ENCODE measurements at regions not wholly inside any gene's neighbourhood (a gene's known extent, or its start where the extent isn't known, plus 50 kb on each side); places are given as distances from the start of the nearest gene placed in this dataset.
"Not testable (repeated sequence)": the region's sequence is repeated elsewhere in the genome, so short reads cannot be mapped to it uniquely, and the experiment has no call there.

GRCh38 chr7:138397071-138397433, 63.0 kb upstream of the TRIM24 start:
- DNase-seq; H3K4me3 Mint-ChIP-seq; H3K9me3 Mint-ChIP-seq; H3K36me3 Mint-ChIP-seq (ENCODE audit: low read depth); H3K27me3 Mint-ChIP-seq (ENCODE audit: low read depth); H3K27ac Mint-ChIP-seq; intact Hi-C loops (cut with micrococcal nuclease); H3K4me1 Mint-ChIP-seq (ENCODE audit: low read depth); CTCF ChIA-PET: not testable (repeated sequence)

DNA sequence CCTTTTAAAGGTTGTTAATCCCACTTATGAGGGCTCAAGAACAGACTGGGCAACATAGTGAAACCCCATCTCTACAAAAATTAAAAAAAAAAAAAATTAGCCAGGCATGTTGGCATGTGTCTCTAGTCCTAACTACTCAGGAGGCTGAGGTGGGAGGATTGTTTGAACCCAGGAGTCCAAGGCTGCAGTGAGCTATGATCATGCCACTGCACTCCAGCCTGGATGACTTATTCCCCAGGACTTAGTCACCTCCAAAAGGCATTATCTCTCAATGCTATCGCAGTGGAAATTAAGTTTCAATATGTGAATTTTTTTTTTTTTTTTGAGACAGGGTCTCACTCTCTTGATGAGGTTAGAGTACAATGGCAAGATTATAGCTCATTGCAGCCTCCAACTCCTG, 61.2 kb upstream of the TRIM24 start:
- no peaks in the 10 kb centered on the region for H3K36me3 Mint-ChIP-seq (ENCODE audit: low read depth)
- intact Hi-C loops (cut with micrococcal nuclease), result no loop called here
- no peak overlapping the region for H3K27ac Mint-ChIP-seq
- H3K4me1 Mint-ChIP-seq (ENCODE audit: low read depth), result no peaks in the 10 kb centered on the region
- H3K9me3 Mint-ChIP-seq, result no peaks in the 10 kb centered on the region
- CTCF ChIA-PET, result no interaction called here
- no peak for DNase-seq
- no peaks in the 10 kb centered on the region for H3K27me3 Mint-ChIP-seq (ENCODE audit: low read depth)
- no peak overlapping the region for H3K4me3 Mint-ChIP-seq

- H3K9me3 Mint-ChIP-seq, result peaks cover 1% of the 10 kb centered on the region
- DNase-seq, result no peak
- no peaks in the 10 kb centered on the region for H3K27me3 Mint-ChIP-seq (ENCODE audit: low read depth)
- CTCF ChIA-PET, result no interaction called here
- no peaks in the 10 kb centered on the region for H3K36me3 Mint-ChIP-seq (ENCODE audit: low read depth)
- no peak overlapping the region for H3K27ac Mint-ChIP-seq
- no peaks in the 10 kb centered on the region for H3K4me1 Mint-ChIP-seq (ENCODE audit: low read depth)
- intact Hi-C loops (cut with micrococcal nuclease), result no loop called here
- H3K4me3 Mint-ChIP-seq, result no peak overlapping the region
These were observed 59.6 kb upstream of the TRIM24 start for GRCh38 chr7:138400400-138400886.

- no peak overlapping the region for H3K27ac Mint-ChIP-seq
- no peaks in the 10 kb centered on the region for H3K36me3 Mint-ChIP-seq (ENCODE audit: low read depth)
- peaks cover 3% of the 10 kb centered on the region for H3K27me3 Mint-ChIP-seq (ENCODE audit: low read depth)
- intact Hi-C loops (cut with micrococcal nuclease), result no loop called here
- no peak for DNase-seq
- no peak overlapping the region for H3K4me3 Mint-ChIP-seq
- no peaks in the 10 kb centered on the region for H3K4me1 Mint-ChIP-seq (ENCODE audit: low read depth)
- peaks cover 1% of the 10 kb centered on the region for H3K9me3 Mint-ChIP-seq
- CTCF ChIA-PET, result no interaction called here
These were observed 57.3 kb upstream of the TRIM24 start for GRCh38 chr7:138402749-138403148.

DNA sequence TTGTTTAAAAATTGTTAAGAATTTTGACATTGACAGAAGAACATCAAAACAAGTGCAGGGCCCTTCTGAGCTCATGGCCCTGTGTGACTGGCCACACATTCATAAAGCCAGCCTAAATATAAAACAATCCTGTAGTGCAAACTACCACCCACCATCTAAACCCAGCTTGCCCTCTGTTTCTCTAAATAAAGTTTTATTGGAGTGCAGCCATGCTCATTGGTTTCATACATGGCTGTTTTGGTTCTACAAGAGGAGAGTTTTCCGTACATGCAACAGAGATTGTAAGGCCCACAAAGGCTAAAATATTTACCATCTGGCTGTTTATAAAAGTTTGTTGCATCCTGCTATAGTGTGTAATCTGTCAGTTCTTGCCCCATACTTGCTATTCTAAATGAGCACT, 54.6 kb upstream of the TRIM24 start:
- intact Hi-C loops (cut with micrococcal nuclease), result no loop called here
- Mint-ChIP-seq H3K4me3 (no peak overlapping the region), H3K9me3 (peaks cover 1% of the 10 kb centered on the region), H3K36me3 (ENCODE audit: low read depth) (no peaks in the 10 kb centered on the region), H3K27me3 (ENCODE audit: low read depth) (peaks cover 3% of the 10 kb centered on the region), H3K4me1 (ENCODE audit: low read depth) (no peaks in the 10 kb centered on the region), H3K27ac (no peak overlapping the region)
- no peak for DNase-seq
- CTCF ChIA-PET, result no interaction called here

GRCh38 chr7:138407792-138408191, 52.3 kb upstream of the TRIM24 start:
- H3K4me1 Mint-ChIP-seq (ENCODE audit: low read depth), result no peaks in the 10 kb centered on the region
- CTCF ChIA-PET, result no interaction called here
- peaks cover 3% of the 10 kb centered on the region for H3K27me3 Mint-ChIP-seq (ENCODE audit: low read depth)
- intact Hi-C loops (cut with micrococcal nuclease), result no loop called here
- H3K9me3 Mint-ChIP-seq, result peaks cover 1% of the 10 kb centered on the region
- DNase-seq, result no peak
- H3K36me3 Mint-ChIP-seq (ENCODE audit: low read depth), result no peaks in the 10 kb centered on the region
- H3K4me3 Mint-ChIP-seq, result no peak overlapping the region
- no peak overlapping the region for H3K27ac Mint-ChIP-seq

Data from activated naive CD4-positive, alpha-beta T cell treated with anti-CD3 and anti-CD28 coated beads for 36 hours (primary cell).